ENCODE measurements at regions not wholly inside any gene's neighbourhood (a gene's known extent, or its start where the extent isn't known, plus 50 kb on each side); places are given as distances from the start of the nearest gene placed in this dataset.

- TF ChIP-seq CTCF (conservative IDR thresholded peaks at IDR 0.05), result no peak
- no peak overlapping the region for H3K27ac ChIP-seq
These were observed 793.7 kb upstream of the ARGLU1 start for GRCh38 chr13:107361666-107362065.

GRCh38 chr13:107360010-107360409 lies 792.1 kb upstream of the ARGLU1 start:
- H3K27ac ChIP-seq, result no peak overlapping the region
- no peak for TF ChIP-seq CTCF (conservative IDR thresholded peaks at IDR 0.05)

GRCh38 chr13:107358866-107359265 lies 790.9 kb upstream of the ARGLU1 start:
- TF ChIP-seq CTCF (conservative IDR thresholded peaks at IDR 0.05), result no peak
- H3K27ac ChIP-seq, result no peak overlapping the region

GRCh38 chr13:107351305-107351704 lies 783.4 kb upstream of the ARGLU1 start:
- no peak overlapping the region for H3K27ac ChIP-seq

GRCh38 chr13:107348925-107349324 lies 781.0 kb upstream of the ARGLU1 start:
- TF ChIP-seq CTCF (conservative IDR thresholded peaks at IDR 0.05), result no peak
- no peak overlapping the region for H3K27ac ChIP-seq

More at GRCh38 chr13:107351305-107351704, 783.4 kb upstream of the ARGLU1 start:
- no peak for TF ChIP-seq CTCF (conservative IDR thresholded peaks at IDR 0.05)

- no peak for TF ChIP-seq CTCF (conservative IDR thresholded peaks at IDR 0.05)
- no peak overlapping the region for H3K27ac ChIP-seq
These were observed 780.5 kb upstream of the ARGLU1 start for GRCh38 chr13:107348471-107348870.

DNA sequence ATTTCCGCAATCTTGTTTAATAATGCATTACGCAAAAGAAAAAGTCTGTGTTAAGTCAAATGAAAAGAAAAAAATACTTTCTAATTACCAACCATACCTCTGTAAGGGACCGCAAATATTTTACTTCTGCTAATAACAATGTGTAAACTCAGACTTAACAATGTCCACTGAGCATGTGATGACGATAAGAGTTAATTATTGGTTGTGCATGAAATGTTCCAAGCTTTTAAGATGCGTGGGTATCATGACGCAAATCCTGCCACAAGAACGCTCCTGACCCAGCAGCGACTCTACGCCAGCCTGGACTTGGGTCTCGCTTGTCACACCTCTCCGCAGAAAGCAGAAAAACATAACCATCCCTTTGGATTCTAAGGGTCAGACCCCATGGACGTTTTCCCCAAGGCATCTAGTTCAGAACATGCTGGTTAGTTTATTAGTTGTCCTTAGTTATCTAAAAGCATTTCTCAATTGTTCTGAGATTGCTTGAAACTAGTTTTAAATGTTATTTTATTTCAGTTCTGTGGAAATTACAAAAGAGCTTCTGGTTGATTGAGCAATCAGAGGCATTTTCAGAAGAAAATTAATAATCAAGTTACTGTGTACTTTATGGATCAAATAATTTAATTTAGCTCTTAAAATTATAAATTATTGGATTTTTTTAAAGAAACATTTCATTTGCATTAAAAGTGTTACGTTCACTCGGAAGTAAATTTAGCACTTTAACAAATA lies 779.9 kb upstream of the ARGLU1 start:
- TF ChIP-seq CTCF (conservative IDR thresholded peaks at IDR 0.05), result no peak
- H3K27ac ChIP-seq, result no peak overlapping the region

Data from VCaP (cell line).